NCI-H2196 treated with DMSO at 0.1 percent for 48 hours (cell line): ENCODE measurements at regions not wholly inside any gene's neighbourhood (a gene's known extent, or its start where the extent isn't known, plus 50 kb on each side); places are given as distances from the start of the nearest gene placed in this dataset.

Experiments used
- DNase-seq: peaks from one replicate; lab custom pipeline; 2025; ENCODE audit not compliant: unreplicated experiment; lab: John Stamatoyannopoulos, UW

GRCh38 chr22:48141301-48141700 is 1378.9 kb downstream of the TBC1D22A start:
- DNase-seq: no peak

- no peak for DNase-seq
Observed at GRCh38 chr22:48140261-48140813, 1377.9 kb downstream of the TBC1D22A start.

- DNase-seq: no peak
Observed at GRCh38 chr22:48139776-48140175, 1377.3 kb downstream of the TBC1D22A start.

GRCh38 chr22:48138855-48139254 is 1376.4 kb downstream of the TBC1D22A start:
- DNase-seq: no peak

GRCh38 chr22:48138427-48138826 is 1376.0 kb downstream of the TBC1D22A start:
- no peak for DNase-seq

GRCh38 chr22:48137640-48138039 is 1375.2 kb downstream of the TBC1D22A start:
- no peak for DNase-seq

GRCh38 chr22:48135592-48135991 is 1373.1 kb downstream of the TBC1D22A start:
- no peak for DNase-seq

- no peak for DNase-seq
Observed at GRCh38 chr22:48125416-48125815, 1363.0 kb downstream of the TBC1D22A start.

- no peak for DNase-seq
Observed at GRCh38 chr22:48121984-48122383, 1359.5 kb downstream of the TBC1D22A start.

GRCh38 chr22:48118654-48119053 is 1356.2 kb downstream of the TBC1D22A start:
- no peak for DNase-seq

GRCh38 chr22:48116871-48117270 is 1354.4 kb downstream of the TBC1D22A start:
- no peak for DNase-seq

GRCh38 chr22:48112687-48113521 is 1350.5 kb downstream of the TBC1D22A start:
- no peak for DNase-seq

- DNase-seq: no peak
Observed at GRCh38 chr22:48106715-48107259, 1344.3 kb downstream of the TBC1D22A start.

GRCh38 chr22:48106215-48106614 is 1343.8 kb downstream of the TBC1D22A start:
- DNase-seq: no peak

- no peak for DNase-seq
Observed at GRCh38 chr22:48105259-48105658, 1342.8 kb downstream of the TBC1D22A start.

- no peak for DNase-seq
Observed at GRCh38 chr22:48104766-48105165, 1342.3 kb downstream of the TBC1D22A start.

GRCh38 chr22:48104102-48104738 is 1341.8 kb downstream of the TBC1D22A start:
- DNase-seq: no peak

- no peak for DNase-seq
Observed at GRCh38 chr22:48103126-48103875, 1340.9 kb downstream of the TBC1D22A start.

GRCh38 chr22:48102581-48102980 is 1340.1 kb downstream of the TBC1D22A start:
- DNase-seq: no peak

GRCh38 chr22:48101704-48102103 is 1339.3 kb downstream of the TBC1D22A start:
- DNase-seq: no peak
